ENCODE measurements at regions not wholly inside any gene's neighbourhood (a gene's known extent, or its start where the extent isn't known, plus 50 kb on each side); places are given as distances from the start of the nearest gene placed in this dataset.

DNA sequence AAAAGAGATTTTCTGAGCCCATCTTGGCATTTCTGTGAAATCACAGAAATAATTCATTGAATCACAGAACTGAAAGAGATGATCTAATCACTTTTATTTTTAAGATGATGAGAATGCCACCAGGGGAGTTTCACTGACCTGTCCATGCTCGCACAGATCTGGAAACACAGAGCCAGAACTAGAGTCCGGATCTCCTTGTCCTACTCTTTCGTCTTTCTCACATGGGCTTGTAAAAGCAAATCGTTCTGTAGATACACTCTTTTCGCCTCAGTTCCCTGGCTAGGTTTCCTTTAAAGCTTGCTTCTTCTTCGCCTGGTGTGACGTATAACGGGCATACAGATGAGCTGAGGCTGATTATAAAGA lies 122.5 kb upstream of the SPRED1 start:
- TF ChIP-seq CREB1 (IDR thresholded peaks at IDR 0.05; ENCODE audit: low read depth) (no peak), YY1 (IDR thresholded peaks at IDR 0.05; ENCODE audit: low read depth) (no peak), ZBTB7A (IDR thresholded peaks at IDR 0.05; ENCODE audit: low read depth) (no peak), RAD21 (IDR thresholded peaks at IDR 0.05; ENCODE audit: low read depth) (no peak), TAF1 (IDR thresholded peaks at IDR 0.05; ENCODE audit: low read depth) (no peak), CEBPB (IDR thresholded peaks at IDR 0.05) (no peak), TEAD4 (IDR thresholded peaks at IDR 0.05) (no peak), NFIC (IDR thresholded peaks at IDR 0.05) (no peak), EGR1 (IDR thresholded peaks at IDR 0.05) (no peak), EP300 (IDR thresholded peaks at IDR 0.05; ENCODE audit: borderline replicate concordance) (no peak)
- TF ChIP-seq, protein P1, sequence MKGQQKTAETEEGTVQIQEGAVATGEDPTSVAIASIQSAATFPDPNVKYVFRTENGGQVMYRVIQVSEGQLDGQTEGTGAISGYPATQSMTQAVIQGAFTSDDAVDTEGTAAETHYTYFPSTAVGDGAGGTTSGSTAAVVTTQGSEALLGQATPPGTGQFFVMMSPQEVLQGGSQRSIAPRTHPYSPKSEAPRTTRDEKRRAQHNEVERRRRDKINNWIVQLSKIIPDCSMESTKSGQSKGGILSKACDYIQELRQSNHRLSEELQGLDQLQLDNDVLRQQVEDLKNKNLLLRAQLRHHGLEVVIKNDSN (IDR thresholded peaks at IDR 0.05): no peak
- TF ChIP-seq, protein P2, sequence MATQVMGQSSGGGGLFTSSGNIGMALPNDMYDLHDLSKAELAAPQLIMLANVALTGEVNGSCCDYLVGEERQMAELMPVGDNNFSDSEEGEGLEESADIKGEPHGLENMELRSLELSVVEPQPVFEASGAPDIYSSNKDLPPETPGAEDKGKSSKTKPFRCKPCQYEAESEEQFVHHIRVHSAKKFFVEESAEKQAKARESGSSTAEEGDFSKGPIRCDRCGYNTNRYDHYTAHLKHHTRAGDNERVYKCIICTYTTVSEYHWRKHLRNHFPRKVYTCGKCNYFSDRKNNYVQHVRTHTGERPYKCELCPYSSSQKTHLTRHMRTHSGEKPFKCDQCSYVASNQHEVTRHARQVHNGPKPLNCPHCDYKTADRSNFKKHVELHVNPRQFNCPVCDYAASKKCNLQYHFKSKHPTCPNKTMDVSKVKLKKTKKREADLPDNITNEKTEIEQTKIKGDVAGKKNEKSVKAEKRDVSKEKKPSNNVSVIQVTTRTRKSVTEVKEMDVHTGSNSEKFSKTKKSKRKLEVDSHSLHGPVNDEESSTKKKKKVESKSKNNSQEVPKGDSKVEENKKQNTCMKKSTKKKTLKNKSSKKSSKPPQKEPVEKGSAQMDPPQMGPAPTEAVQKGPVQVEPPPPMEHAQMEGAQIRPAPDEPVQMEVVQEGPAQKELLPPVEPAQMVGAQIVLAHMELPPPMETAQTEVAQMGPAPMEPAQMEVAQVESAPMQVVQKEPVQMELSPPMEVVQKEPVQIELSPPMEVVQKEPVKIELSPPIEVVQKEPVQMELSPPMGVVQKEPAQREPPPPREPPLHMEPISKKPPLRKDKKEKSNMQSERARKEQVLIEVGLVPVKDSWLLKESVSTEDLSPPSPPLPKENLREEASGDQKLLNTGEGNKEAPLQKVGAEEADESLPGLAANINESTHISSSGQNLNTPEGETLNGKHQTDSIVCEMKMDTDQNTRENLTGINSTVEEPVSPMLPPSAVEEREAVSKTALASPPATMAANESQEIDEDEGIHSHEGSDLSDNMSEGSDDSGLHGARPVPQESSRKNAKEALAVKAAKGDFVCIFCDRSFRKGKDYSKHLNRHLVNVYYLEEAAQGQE (IDR thresholded peaks at IDR 0.05; ENCODE audit: low read depth): no peak

DNA sequence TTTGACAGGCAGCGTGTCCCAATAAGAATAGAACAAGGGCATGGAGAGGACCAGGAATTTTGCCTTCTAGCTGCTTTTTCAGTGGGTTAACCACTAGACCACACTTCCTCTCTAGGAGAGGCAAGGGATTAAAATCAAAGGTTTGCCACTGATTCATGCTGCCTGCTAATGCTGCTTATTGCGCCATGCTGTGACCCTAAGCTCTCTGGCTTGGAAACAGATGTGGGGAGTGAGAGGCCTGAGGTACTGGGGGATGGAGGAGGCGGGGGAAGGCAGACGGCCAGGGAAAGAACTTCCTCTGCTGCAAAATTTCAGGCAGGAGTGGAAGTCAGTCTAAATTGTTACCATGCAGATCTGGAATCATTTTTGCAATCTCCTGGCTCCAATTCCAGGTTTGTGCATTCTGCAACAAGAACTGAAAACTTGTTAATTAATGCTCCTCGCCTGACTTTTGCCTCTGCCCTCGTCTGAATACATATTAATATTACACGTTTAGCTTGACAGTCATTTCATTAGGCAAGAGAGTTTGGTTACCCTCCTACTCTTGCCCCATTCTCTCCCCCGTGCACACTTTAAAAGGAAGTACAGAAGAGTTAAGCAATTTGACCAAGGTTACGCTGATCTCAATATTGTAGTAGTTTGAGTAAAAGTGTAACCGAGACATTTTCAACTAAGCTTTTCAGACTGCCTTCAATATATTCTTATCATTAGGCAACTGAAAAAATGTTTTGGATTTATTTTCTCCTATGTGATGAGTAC lies 121.7 kb upstream of the SPRED1 start:
- TF ChIP-seq TEAD4 (IDR thresholded peaks at IDR 0.05) (no peak), EP300 (IDR thresholded peaks at IDR 0.05; ENCODE audit: borderline replicate concordance) (no peak), EGR1 (IDR thresholded peaks at IDR 0.05) (no peak), YY1 (IDR thresholded peaks at IDR 0.05; ENCODE audit: low read depth) (no peak), CREB1 (IDR thresholded peaks at IDR 0.05; ENCODE audit: low read depth) (no peak), CEBPB (IDR thresholded peaks at IDR 0.05) (no peak), TCF12 (IDR thresholded peaks at IDR 0.05; ENCODE audit: low read depth) (no peak)
- TF ChIP-seq, protein P1 (IDR thresholded peaks at IDR 0.05): no peak

DNA sequence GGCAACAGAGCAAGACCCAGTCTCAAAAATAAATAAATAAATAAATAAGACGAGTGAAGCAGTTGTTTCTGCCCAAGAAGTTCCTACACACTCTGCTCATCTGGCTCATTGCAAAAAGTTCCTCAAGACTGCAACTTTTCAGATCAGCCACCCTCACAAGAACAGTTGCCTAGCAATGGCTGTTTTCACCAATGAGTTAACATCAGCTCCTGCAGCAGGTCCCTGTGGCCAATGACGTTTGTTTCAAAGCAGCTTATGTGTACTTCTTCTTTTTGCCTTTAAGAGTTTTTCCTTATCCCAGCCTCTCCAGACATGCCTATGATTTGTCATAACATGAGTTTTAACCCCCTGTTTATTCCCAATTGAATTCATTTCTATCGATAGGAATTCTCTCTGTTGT lies 118.4 kb upstream of the SPRED1 start:
- no peak for TF ChIP-seq EGR1 (IDR thresholded peaks at IDR 0.05)
- TF ChIP-seq FOXM1 (IDR thresholded peaks at IDR 0.05; ENCODE audit: borderline replicate concordance, low read depth): no peak
- TF ChIP-seq RAD21 (IDR thresholded peaks at IDR 0.05; ENCODE audit: low read depth): no peak
- TF ChIP-seq NFIC (IDR thresholded peaks at IDR 0.05): no peak
- no peak for TF ChIP-seq TCF12 (IDR thresholded peaks at IDR 0.05; ENCODE audit: low read depth)
- TF ChIP-seq, protein P2 (IDR thresholded peaks at IDR 0.05; ENCODE audit: low read depth): no peak
- no peak for TF ChIP-seq TEAD4 (IDR thresholded peaks at IDR 0.05)
- no peak for TF ChIP-seq TAF1 (IDR thresholded peaks at IDR 0.05; ENCODE audit: low read depth)
- no peak for TF ChIP-seq ZBTB7A (IDR thresholded peaks at IDR 0.05; ENCODE audit: low read depth)
- no peak for TF ChIP-seq CREB1 (IDR thresholded peaks at IDR 0.05; ENCODE audit: low read depth)
- TF ChIP-seq, protein P3, sequence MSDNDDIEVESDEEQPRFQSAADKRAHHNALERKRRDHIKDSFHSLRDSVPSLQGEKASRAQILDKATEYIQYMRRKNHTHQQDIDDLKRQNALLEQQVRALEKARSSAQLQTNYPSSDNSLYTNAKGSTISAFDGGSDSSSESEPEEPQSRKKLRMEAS (IDR thresholded peaks at IDR 0.05): no peak
- TF ChIP-seq, protein P1 (IDR thresholded peaks at IDR 0.05): no peak
- TF ChIP-seq YY1 (IDR thresholded peaks at IDR 0.05; ENCODE audit: low read depth): no peak

DNA sequence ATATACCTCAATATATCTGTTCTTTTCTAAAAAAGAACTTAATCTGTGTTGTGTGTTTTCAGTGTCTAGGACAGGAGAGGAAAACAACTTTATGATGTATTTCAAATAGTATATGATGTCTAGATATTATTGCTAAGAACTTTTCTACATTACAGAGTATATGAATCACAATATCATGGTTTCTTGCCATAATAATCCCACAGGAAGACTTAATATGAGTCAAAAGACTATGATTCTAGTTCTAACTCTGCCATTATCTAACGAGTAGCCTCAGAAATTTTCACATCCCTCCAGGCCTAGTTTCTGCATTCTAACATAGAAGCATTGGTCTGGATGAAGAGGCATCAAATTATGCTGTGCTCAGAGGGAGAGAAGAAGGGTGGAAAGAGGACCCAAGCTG lies 107.7 kb upstream of the SPRED1 start:
- TF ChIP-seq ZBTB7A (IDR thresholded peaks at IDR 0.05; ENCODE audit: low read depth): no peak
- TF ChIP-seq CREB1 (IDR thresholded peaks at IDR 0.05; ENCODE audit: low read depth): no peak
- no peak for TF ChIP-seq YY1 (IDR thresholded peaks at IDR 0.05; ENCODE audit: low read depth)

DNA sequence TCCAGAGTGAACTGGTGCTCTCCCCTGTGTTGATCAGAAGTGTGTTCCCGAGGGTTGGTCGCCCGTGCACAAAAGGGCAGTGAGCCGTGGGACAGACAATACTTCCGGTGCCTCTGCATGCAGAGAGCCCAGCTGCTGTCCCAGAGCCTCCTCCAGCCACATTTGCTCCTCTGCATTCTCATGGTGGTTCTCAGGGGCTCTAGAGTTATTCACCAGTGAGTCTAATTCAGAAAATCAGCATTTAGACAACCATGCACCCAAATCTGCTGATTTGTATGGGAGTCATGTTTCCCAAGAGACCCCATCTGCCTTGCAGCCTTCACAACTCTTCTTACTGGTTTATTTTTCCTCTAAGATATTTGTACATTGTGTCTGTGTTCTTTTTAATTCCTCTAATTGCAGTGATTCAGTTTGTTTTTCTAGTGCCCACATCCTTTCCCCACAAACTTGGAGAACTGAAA lies 107.0 kb upstream of the SPRED1 start:
- TF ChIP-seq EP300 (IDR thresholded peaks at IDR 0.05; ENCODE audit: borderline replicate concordance) (no peak), TCF12 (IDR thresholded peaks at IDR 0.05; ENCODE audit: low read depth) (no peak), TEAD4 (IDR thresholded peaks at IDR 0.05) (no peak), TAF1 (IDR thresholded peaks at IDR 0.05; ENCODE audit: low read depth) (no peak), EGR1 (IDR thresholded peaks at IDR 0.05) (no peak), RAD21 (IDR thresholded peaks at IDR 0.05; ENCODE audit: low read depth) (no peak), CREB1 (IDR thresholded peaks at IDR 0.05; ENCODE audit: low read depth) (no peak)
- TF ChIP-seq, protein P2 (IDR thresholded peaks at IDR 0.05; ENCODE audit: low read depth): no peak
- TF ChIP-seq, protein P1 (IDR thresholded peaks at IDR 0.05): no peak
